ENCODE measurements at regions not wholly inside any gene's neighbourhood (a gene's known extent, or its start where the extent isn't known, plus 50 kb on each side); places are given as distances from the start of the nearest gene placed in this dataset.
A peak's percentile ranks its signal among the peaks of the same experiment; 100 is the strongest.

- no peak for DNase-seq (ENCODE audit: low read depth)
Observed at GRCh38 chr10:128556182-128557110, 430.2 kb upstream of the MKI67 start.

GRCh38 chr10:128557149-128557710, 431.0 kb upstream of the MKI67 start:
- no peak for DNase-seq (ENCODE audit: low read depth)

- no peak for DNase-seq (ENCODE audit: low read depth)
Observed at GRCh38 chr10:128560406-128560805, 434.2 kb upstream of the MKI67 start.

GRCh38 chr10:128560993-128561392, 434.8 kb upstream of the MKI67 start:
- no peak for DNase-seq (ENCODE audit: low read depth)

GRCh38 chr10:128563387-128563786, 437.2 kb upstream of the MKI67 start:
- no peak for DNase-seq (ENCODE audit: low read depth)

GRCh38 chr10:128563904-128564303, 437.7 kb upstream of the MKI67 start:
- no peak for DNase-seq (ENCODE audit: low read depth)

- DNase-seq (ENCODE audit: low read depth) = no peak
Observed at GRCh38 chr10:128566361-128566968, 440.2 kb upstream of the MKI67 start.

- no peak for DNase-seq (ENCODE audit: low read depth)
Observed at GRCh38 chr10:128567551-128567950, 441.3 kb upstream of the MKI67 start.

- DNase-seq (ENCODE audit: low read depth) = no peak
Observed at GRCh38 chr10:128568041-128568440, 441.8 kb upstream of the MKI67 start.

GRCh38 chr10:128568491-128568890, 442.3 kb upstream of the MKI67 start:
- DNase-seq (ENCODE audit: low read depth) = no peak

GRCh38 chr10:128568990-128569945, 443.0 kb upstream of the MKI67 start:
- no peak for DNase-seq (ENCODE audit: low read depth)

- DNase-seq (ENCODE audit: low read depth) = no peak
Observed at GRCh38 chr10:128570319-128570995, 444.2 kb upstream of the MKI67 start.

- DNase-seq (ENCODE audit: low read depth) = no peak
Observed at GRCh38 chr10:128571071-128571470, 444.8 kb upstream of the MKI67 start.

- DNase-seq (ENCODE audit: low read depth) = no peak
Observed at GRCh38 chr10:128571745-128572144, 445.5 kb upstream of the MKI67 start.

GRCh38 chr10:128572696-128573095, 446.5 kb upstream of the MKI67 start:
- no peak for DNase-seq (ENCODE audit: low read depth)

GRCh38 chr10:128573281-128573845, 447.1 kb upstream of the MKI67 start:
- no peak for DNase-seq (ENCODE audit: low read depth)

- DNase-seq (ENCODE audit: low read depth) = no peak
Observed at GRCh38 chr10:128573986-128574385, 447.8 kb upstream of the MKI67 start.

- peak; percentile 4 for DNase-seq (ENCODE audit: low read depth)
Observed at GRCh38 chr10:128574581-128575210, 448.5 kb upstream of the MKI67 start.

- DNase-seq (ENCODE audit: low read depth) = no peak
Observed at GRCh38 chr10:128575761-128576160, 449.5 kb upstream of the MKI67 start.

GRCh38 chr10:128576336-128576735, 450.1 kb upstream of the MKI67 start:
- no peak for DNase-seq (ENCODE audit: low read depth)
